ENCODE measurements at regions not wholly inside any gene's neighbourhood (a gene's known extent, or its start where the extent isn't known, plus 50 kb on each side); places are given as distances from the start of the nearest gene placed in this dataset.

DNA sequence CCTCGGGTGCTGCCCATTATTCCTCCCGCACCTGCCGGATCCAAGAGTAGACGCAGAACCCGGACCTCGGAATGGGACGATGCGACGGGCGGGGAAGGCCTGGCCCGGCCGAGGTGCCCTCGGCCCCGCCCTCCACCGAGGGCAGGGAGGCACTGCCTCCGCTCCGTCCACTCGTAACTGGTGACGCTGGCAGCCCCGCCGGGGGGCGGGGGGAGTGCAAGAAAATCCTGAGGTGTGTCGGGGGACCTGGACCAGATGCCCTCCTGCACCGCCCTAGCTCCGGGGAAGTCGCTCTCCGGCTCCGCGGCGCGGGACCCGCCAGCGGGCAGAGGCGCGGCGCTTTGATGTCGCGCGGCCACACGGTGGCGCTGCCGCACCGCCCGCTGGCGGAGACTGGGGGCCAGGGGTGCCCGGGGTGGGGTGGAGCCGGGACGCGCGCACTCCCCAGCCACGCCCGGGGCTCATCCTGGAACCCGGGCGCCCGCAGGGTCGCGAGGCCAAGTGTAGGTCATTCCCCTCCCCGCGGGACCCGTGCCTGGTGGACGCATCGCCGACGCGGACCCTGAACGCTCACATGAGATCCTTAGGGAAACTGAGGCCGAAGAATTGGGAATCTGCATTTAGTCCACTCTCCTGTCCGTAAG is 202.8 kb downstream of the TTC8 start:
- ATAC-seq (ENCODE audit: low read depth) (peak; percentile 91), DNase-seq (peak; percentile 79)
- Histone ChIP-seq H3K4me3 (ENCODE audit: control extremely low read depth in 1 of 5, extremely low read depth in 1 of 5, insufficient read depth in 1 of 5, low read depth in 2 of 5, low read length in 4 of 5) (peak overlapping the region; percentile 8 to 74 (median 53)), H4K20me1 (ENCODE audit: control insufficient read depth, insufficient read depth, low read length, poor library complexity, severe bottlenecking) (no peaks in the 10 kb centered on the region), H3K27me3 (replicated peaks in 1 of 4; ENCODE audit: control extremely low read depth in 1 of 4, control insufficient read depth in 3 of 4, insufficient read depth in 4 of 4, low read length in 3 of 4) (peaks cover 0 to 52% (median 28%) of the 10 kb centered on the region in 4 experiments), H3K27ac (ENCODE audit: low read length in 2 of 2) (no peak overlapping the region), H3K4me2 (replicated peaks; ENCODE audit: low read depth, low read length, poor library complexity, severe bottlenecking) (peak overlapping the region; percentile 98), H3K36me3 (replicated peaks in 1 of 2; ENCODE audit: control extremely low read depth in 1 of 2, control insufficient read depth in 1 of 2, extremely low read depth in 1 of 2, insufficient read depth in 2 of 2, low read length in 1 of 2) (no peaks in the 10 kb centered on the region), H2AFZ (ENCODE audit: insufficient read depth, low read depth, low read length, poor library complexity, severe bottlenecking) (peak overlapping the region; percentile 86), H3K9ac (ENCODE audit: low read length) (peak overlapping the region; percentile 71), H3K4me1 (ENCODE audit: control insufficient read depth in 2 of 2, insufficient read depth in 2 of 2, low read length in 2 of 2) (peaks cover 13% of the 10 kb centered on the region in 2 donors), H3K79me2 (ENCODE audit: control insufficient read depth, insufficient read depth, low read length) (no peaks in the 10 kb centered on the region), H3K9me3 (ENCODE audit: control extremely low read depth in 1 of 3, control insufficient read depth in 2 of 3, insufficient read depth in 1 of 3, low read length in 2 of 3) (peaks cover 0 to 6% (median 0%) of the 10 kb centered on the region in 3 donors)
- Mint-ChIP-seq H3K27ac (no peak overlapping the region), H3K9me3 (ENCODE audit: insufficient read depth) (no peaks in the 10 kb centered on the region), H3K4me3 (peak overlapping the region; percentile 76), H3K27me3 (peaks cover 66% of the 10 kb centered on the region), H3K4me1 (peaks cover 4% of the 10 kb centered on the region)
- TF ChIP-seq, protein P1, sequence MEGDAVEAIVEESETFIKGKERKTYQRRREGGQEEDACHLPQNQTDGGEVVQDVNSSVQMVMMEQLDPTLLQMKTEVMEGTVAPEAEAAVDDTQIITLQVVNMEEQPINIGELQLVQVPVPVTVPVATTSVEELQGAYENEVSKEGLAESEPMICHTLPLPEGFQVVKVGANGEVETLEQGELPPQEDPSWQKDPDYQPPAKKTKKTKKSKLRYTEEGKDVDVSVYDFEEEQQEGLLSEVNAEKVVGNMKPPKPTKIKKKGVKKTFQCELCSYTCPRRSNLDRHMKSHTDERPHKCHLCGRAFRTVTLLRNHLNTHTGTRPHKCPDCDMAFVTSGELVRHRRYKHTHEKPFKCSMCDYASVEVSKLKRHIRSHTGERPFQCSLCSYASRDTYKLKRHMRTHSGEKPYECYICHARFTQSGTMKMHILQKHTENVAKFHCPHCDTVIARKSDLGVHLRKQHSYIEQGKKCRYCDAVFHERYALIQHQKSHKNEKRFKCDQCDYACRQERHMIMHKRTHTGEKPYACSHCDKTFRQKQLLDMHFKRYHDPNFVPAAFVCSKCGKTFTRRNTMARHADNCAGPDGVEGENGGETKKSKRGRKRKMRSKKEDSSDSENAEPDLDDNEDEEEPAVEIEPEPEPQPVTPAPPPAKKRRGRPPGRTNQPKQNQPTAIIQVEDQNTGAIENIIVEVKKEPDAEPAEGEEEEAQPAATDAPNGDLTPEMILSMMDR (IDR thresholded peaks at IDR 0.05), result peak; percentile 93
- TF ChIP-seq EZH2 (IDR thresholded peaks at IDR 0.05; ENCODE audit: borderline replicate concordance, insufficient read depth, low read depth, low read length, poor library complexity, severe bottlenecking), result no peak
- intact Hi-C loops (cut with micrococcal nuclease), result loop anchor here (1.0 to 5.0 kb wide), 4 partner anchors 390 to 888 kb away; partner anchors contain the start of gene FOXN3
- ChIA-PET POLR2A (no interaction called here), CTCF (interaction anchor here (0.6 to 4.0 kb wide), 19 partner anchors 11 to 1082 kb away, joined by 3 to 45 read pairs (median 4); no protein-coding TSS in a partner anchor)
- 2% methylated on average over 68 of the region's 68 CpGs for WGBS (ENCODE audit: insufficient coverage)

Measured in B cell (primary cell).